ENCODE measurements at regions not wholly inside any gene's neighbourhood (a gene's known extent, or its start where the extent isn't known, plus 50 kb on each side); places are given as distances from the start of the nearest gene placed in this dataset.
"Not testable (repeated sequence)": the region's sequence is repeated elsewhere in the genome, so short reads cannot be mapped to it uniquely, and the experiment has no call there.

DNA sequence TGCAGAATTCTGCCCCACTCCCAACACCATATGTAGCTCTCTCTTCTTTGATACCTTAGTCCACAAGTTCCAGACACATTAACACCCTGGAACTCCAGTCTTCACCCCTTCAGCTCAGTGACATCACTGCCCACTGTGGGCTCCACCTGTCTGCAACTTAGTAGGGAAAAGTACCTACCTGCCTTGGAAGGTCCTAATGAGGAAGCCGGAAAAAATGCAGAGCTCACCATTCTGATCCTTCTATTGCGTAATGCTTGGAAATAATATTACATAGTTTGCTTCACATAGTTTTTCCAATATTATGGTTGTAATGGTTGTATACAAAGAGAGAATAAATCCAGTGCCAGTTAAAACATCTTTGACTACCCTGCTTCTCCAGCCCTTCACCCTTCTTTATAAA, 738.4 kb downstream of the RNF144A start:
- DNase-seq = no peak

DNA sequence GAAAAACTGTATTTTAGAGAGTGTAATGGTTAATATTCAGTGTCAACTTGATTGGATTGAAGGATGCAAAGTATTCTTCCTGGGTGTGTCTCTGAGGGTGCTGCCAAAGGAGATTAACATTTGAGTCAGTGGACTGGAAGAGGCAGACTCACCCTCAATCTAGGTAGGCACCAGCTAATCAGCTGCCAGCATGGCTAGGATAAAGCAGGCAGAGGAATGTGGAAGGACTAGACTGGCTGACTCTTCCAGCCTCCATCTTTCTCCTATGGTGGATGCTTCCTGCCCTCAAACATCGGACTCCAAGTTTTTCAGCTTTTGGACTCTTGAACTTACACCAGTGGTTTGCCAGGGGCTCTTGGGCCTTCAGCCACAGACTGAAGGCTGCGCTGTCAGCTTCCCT, 740.3 kb downstream of the RNF144A start:
- not testable (repeated sequence) for DNase-seq

- no peak for DNase-seq
These were observed 741.3 kb downstream of the RNF144A start for GRCh38 chr2:7658486-7658885.

DNA sequence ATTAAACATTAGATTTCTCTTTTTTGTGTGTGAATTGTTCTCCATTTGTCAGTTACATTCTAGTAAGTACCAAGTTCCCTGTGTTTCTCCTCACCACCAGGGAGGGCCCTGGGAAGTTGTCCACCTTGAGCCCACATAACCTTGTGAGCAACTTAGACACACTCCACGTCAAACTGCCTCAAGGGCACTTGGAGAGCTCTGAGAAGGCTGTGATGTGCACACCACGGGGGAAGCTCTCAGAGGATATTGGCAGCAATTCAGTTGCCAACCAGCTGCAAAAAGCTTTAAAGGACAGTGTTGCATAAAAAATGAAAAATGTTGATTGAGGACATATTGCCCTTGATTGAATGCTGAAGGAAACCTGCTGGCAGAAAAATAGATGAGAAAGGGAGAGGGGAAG, 743.6 kb downstream of the RNF144A start:
- no peak for DNase-seq

DNA sequence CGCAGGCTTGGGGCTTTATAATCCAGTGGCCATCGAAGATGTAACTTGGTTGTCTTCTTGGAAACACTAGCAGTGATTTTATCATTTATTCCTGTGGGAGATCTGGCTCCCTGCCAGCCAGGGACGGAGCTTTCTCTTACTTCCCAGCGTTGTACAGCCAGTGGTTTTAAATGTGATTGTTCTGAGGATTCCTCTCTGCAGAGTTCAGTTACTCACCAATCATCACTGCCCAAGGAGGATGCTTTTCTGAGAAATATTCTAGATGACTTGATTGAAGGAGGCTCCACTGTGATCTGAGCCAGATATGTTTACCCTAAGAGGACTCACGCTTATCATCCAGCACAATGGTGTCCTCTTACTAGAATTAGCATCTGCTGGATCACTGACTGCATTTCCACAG, 744.3 kb downstream of the RNF144A start:
- DNase-seq = no peak

DNA sequence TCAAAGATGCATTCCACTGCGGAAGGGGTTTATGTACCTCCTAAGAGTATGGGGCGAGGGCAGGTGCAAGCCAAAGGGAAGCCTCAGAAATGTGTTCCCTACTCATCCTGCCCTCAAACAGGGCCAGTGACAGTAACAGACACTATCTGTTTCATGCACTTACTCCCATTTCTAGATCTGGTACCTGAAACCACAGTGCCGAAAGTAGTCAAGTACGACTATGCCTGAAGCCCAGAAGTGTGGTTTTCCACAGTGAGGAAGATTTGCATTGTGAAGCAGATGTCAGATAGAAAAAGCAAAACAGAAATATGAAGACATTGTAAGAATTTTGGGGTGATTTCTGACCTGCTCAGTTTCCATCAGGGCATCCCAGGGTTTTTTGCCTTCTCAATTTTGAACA, 748.7 kb downstream of the RNF144A start:
- no peak for DNase-seq

- DNase-seq = no peak
These were observed 749.5 kb downstream of the RNF144A start for GRCh38 chr2:7666596-7667259.

GRCh38 chr2:7667260-7667757, 750.1 kb downstream of the RNF144A start:
- DNase-seq = no peak

GRCh38 chr2:7670905-7671641, 753.9 kb downstream of the RNF144A start:
- no peak for DNase-seq

- DNase-seq = no peak
These were observed 754.9 kb downstream of the RNF144A start for GRCh38 chr2:7672027-7672684.

GRCh38 chr2:7672685-7673071, 755.5 kb downstream of the RNF144A start:
- DNase-seq = no peak

- DNase-seq = no peak
These were observed 755.9 kb downstream of the RNF144A start for GRCh38 chr2:7673101-7673500.

- DNase-seq = no peak
These were observed 756.6 kb downstream of the RNF144A start for GRCh38 chr2:7673853-7674252.

- no peak for DNase-seq
These were observed 757.4 kb downstream of the RNF144A start for GRCh38 chr2:7674606-7675005.

DNA sequence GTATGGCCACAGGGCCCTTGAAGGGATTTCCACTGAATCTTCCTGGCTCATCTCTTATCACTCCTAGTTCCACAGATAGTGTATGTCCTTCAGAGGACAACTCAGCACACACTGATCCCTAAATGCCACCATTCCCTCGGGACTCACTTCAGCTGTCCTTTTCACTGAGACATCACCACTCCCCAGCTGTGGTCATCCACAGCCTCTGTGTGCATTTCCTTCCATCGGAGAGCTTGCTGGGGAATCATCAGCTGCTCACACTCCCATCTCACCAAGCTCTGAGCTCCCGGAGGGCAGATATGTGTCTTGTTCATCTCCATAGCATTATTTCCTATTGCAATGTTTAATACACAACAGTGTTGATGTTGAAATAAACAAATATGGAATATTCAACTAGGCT, 759.5 kb downstream of the RNF144A start:
- DNase-seq = no peak

DNA sequence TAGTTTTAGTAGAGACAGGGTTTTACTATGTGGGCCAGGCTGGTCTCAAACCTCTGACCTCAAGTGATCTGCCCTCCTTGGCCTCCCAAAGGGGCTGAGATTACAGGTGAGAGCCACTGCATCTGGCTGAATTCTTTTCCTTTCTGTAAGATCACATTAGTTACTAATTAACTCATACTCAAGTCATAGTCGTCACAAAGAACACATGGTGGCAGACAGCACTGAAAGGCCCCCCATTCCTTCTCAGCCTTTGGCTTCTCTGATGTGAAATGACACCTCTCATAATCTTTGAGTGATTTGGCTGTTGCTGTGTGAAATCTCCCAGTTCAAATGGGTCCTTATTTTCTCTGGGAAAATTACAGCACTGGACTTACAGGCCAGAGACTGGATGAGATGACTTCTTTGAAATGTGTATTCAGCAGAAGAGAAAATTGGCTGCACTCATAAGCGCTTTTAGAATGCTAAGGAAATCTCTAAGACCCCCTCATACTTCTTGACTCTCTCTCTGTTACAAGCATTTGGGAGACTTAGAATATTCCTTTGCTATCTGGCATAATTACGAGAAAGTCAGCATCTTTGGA, 764.8 kb downstream of the RNF144A start:
- no peak for DNase-seq

DNA sequence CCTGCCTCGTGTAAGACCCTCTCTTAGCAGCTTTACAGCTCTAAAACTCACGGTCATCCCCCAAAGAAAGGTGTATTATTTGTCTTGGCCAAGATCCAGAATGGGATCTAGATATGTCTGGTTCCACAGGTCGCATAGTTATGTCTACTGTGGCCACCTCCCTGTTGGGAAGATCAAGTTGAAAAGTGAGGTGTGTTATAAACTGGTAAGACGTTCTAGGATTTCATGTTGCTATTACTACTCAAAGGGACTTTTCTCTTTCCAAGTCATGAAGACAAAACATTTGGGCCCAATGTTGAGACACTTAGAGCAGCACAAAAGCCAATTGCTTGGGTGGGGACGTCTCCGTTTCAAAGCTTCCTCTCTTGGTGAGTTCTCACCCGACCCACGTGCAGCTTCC, 766.0 kb downstream of the RNF144A start:
- DNase-seq = no peak

GRCh38 chr2:7683708-7684107, 766.5 kb downstream of the RNF144A start:
- no peak for DNase-seq

- no peak for DNase-seq
These were observed 768.3 kb downstream of the RNF144A start for GRCh38 chr2:7685342-7686015.

DNA sequence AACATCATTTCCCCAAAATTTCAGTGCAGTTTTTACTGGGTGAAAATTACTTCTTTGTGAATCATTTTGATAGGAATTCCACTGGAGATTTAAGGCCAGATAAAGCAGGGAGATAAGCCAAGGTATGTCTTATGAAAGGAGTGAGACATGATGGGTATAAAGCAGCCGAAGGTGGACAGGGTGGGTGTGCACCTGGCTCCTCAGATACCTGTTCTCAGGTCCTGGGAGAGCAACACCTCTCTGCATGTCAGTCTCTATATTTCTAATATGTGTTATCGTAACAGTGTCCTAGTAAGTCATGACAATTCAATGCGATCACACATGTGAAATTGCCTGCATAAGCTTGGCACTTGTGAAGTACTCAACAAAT, 768.8 kb downstream of the RNF144A start:
- no peak for DNase-seq

DNA sequence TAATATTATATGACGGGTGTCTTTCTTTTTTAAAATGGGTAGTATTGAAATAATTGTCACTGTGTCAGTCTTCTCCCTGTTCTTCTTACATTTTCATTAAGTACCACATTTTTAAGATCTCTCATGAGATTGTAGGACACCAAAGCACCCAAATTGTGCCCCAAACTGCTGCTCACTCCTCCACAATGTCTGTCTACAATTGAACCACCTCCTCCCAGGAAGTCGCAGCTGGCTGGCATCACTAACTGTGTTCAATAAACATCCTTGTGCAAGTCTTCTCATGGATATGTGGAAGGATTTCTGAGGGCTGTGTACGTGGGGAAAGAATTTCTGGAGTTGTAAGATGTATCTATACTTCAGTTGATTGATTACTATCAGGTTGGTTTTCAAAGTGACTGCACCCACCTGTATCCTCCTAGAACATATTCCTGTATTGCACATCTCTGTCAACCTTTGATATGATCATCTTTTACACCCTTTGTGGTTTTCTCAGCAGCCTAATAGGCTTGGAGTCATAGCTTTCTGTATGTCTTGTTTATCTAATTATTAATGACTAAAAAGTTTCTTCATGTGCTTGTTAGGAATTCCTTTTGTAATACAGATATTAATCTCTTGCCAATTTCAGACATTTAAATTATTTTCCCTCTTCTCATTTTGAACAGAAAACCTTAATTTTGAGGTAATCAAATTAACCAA, 774.9 kb downstream of the RNF144A start:
- no peak for DNase-seq

GRCh38 chr2:7692657-7693161, 775.5 kb downstream of the RNF144A start:
- DNase-seq = peak; percentile 31
